ENCODE measurements at regions not wholly inside any gene's neighbourhood (a gene's known extent, or its start where the extent isn't known, plus 50 kb on each side); places are given as distances from the start of the nearest gene placed in this dataset.

GRCh38 chr15:45751629-45752028 is 116.8 kb downstream of the SQOR start:
- Histone ChIP-seq H3K79me2 (ENCODE audit: low read length) (no peaks in the 10 kb centered on the region), H3K9ac (ENCODE audit: low read length) (no peak overlapping the region), H3K27ac (ENCODE audit: low read length) (no peak overlapping the region), H3K4me2 (ENCODE audit: low read depth, low read length) (no peak overlapping the region), H3F3A (ENCODE audit: insufficient read depth, low read length) (no peaks in the 10 kb centered on the region), H3K4me3 (ENCODE audit: low read length) (no peak overlapping the region), H3K9me2 (replicated peaks; ENCODE audit: insufficient read depth, low read length) (no peaks in the 10 kb centered on the region), H4K20me1 (ENCODE audit: insufficient read depth, low read length) (no peaks in the 10 kb centered on the region), H3K36me3 (replicated peaks; ENCODE audit: insufficient read depth, low read length) (no peaks in the 10 kb centered on the region), H3K9me3 (replicated peaks; ENCODE audit: insufficient read depth, low read length) (no peaks in the 10 kb centered on the region), H3K27me3 (replicated peaks; ENCODE audit: insufficient read depth, low read length) (no peaks in the 10 kb centered on the region), H2AFZ (ENCODE audit: low read length) (no peak overlapping the region), H3K4me1 (ENCODE audit: low read length) (no peaks in the 10 kb centered on the region)
- no peak for TF ChIP-seq EZH2 (optimal IDR thresholded peaks at IDR 0.05; ENCODE audit: low read depth, low read length)
- TF ChIP-seq CTCF (IDR thresholded peaks at IDR 0.05; ENCODE audit: low read length), result no peak
- no peak for TF ChIP-seq EZH2phosphoT487 (IDR thresholded peaks at IDR 0.05; ENCODE audit: low read length)
- DNase-seq, result no peak

GRCh38 chr15:45759936-45760335 is 125.1 kb downstream of the SQOR start:
- Histone ChIP-seq H3K4me3 (ENCODE audit: low read length) (no peak overlapping the region), H3K27ac (ENCODE audit: low read length) (no peak overlapping the region), H3K9me3 (replicated peaks; ENCODE audit: insufficient read depth, low read length) (no peaks in the 10 kb centered on the region)

GRCh38 chr15:45762726-45763125 is 127.9 kb downstream of the SQOR start:
- no peak overlapping the region for H2AFZ ChIP-seq (ENCODE audit: low read length)
- no peaks in the 10 kb centered on the region for H3K9me2 ChIP-seq (replicated peaks; ENCODE audit: insufficient read depth, low read length)
- H4K20me1 ChIP-seq (ENCODE audit: insufficient read depth, low read length), result no peaks in the 10 kb centered on the region
- no peaks in the 10 kb centered on the region for H3K4me1 ChIP-seq (ENCODE audit: low read length)
- no peaks in the 10 kb centered on the region for H3F3A ChIP-seq (ENCODE audit: insufficient read depth, low read length)
- no peak overlapping the region for H3K4me3 ChIP-seq (ENCODE audit: low read length)
- no peaks in the 10 kb centered on the region for H3K36me3 ChIP-seq (replicated peaks; ENCODE audit: insufficient read depth, low read length)
- H3K27ac ChIP-seq (ENCODE audit: low read length), result no peak overlapping the region
- no peak overlapping the region for H3K4me2 ChIP-seq (ENCODE audit: low read depth, low read length)
- no peaks in the 10 kb centered on the region for H3K9me3 ChIP-seq (replicated peaks; ENCODE audit: insufficient read depth, low read length)
- no peaks in the 10 kb centered on the region for H3K27me3 ChIP-seq (replicated peaks; ENCODE audit: insufficient read depth, low read length)
- TF ChIP-seq CTCF (IDR thresholded peaks at IDR 0.05; ENCODE audit: low read length) (no peak), EZH2 (optimal IDR thresholded peaks at IDR 0.05; ENCODE audit: low read depth, low read length) (no peak), EZH2phosphoT487 (IDR thresholded peaks at IDR 0.05; ENCODE audit: low read length) (no peak)
- no peak overlapping the region for H3K9ac ChIP-seq (ENCODE audit: low read length)
- no peaks in the 10 kb centered on the region for H3K79me2 ChIP-seq (ENCODE audit: low read length)
- no peak for DNase-seq

More at GRCh38 chr15:45759936-45760335, 125.1 kb downstream of the SQOR start:
- H3K4me1 ChIP-seq (ENCODE audit: low read length), result no peaks in the 10 kb centered on the region
- H2AFZ ChIP-seq (ENCODE audit: low read length), result no peak overlapping the region
- no peaks in the 10 kb centered on the region for H3F3A ChIP-seq (ENCODE audit: insufficient read depth, low read length)
- no peaks in the 10 kb centered on the region for H3K27me3 ChIP-seq (replicated peaks; ENCODE audit: insufficient read depth, low read length)
- no peaks in the 10 kb centered on the region for H3K79me2 ChIP-seq (ENCODE audit: low read length)
- no peak for DNase-seq
- no peak for TF ChIP-seq CTCF (IDR thresholded peaks at IDR 0.05; ENCODE audit: low read length)
- no peak for TF ChIP-seq EZH2 (optimal IDR thresholded peaks at IDR 0.05; ENCODE audit: low read depth, low read length)
- TF ChIP-seq EZH2phosphoT487 (IDR thresholded peaks at IDR 0.05; ENCODE audit: low read length), result no peak
- H3K36me3 ChIP-seq (replicated peaks; ENCODE audit: insufficient read depth, low read length), result no peaks in the 10 kb centered on the region
- no peak overlapping the region for H3K9ac ChIP-seq (ENCODE audit: low read length)
- no peak overlapping the region for H3K4me2 ChIP-seq (ENCODE audit: low read depth, low read length)
- no peaks in the 10 kb centered on the region for H4K20me1 ChIP-seq (ENCODE audit: insufficient read depth, low read length)
- no peaks in the 10 kb centered on the region for H3K9me2 ChIP-seq (replicated peaks; ENCODE audit: insufficient read depth, low read length)

Data from MM.1S (cell line).